Caco-2 (cell line): ENCODE measurements at regions not wholly inside any gene's neighbourhood (a gene's known extent, or its start where the extent isn't known, plus 50 kb on each side); places are given as distances from the start of the nearest gene placed in this dataset.
"Not testable (repeated sequence)": the region's sequence is repeated elsewhere in the genome, so short reads cannot be mapped to it uniquely, and the experiment has no call there.

ENCODE experiments used
- BruUV-seq: library from RNA; stranded (reverse); fragments of 400-500 nt; replicated peaks from 2 replicates; lab custom pipeline; 2021; lab: Mats Ljungman, UMichigan
- CTCF ChIA-PET: fragments of 300-600 bp; sonication (Branson Sonifier 250); formaldehyde crosslinking; loops from one replicate; lab custom pipeline; 2022; ENCODE audit warnings: antibody characterized with exemption; lab: Charles Lee
- POLR2A ChIA-PET: fragments of 300-600 bp; sonication (Branson Sonifier 250); formaldehyde crosslinking; loops from one replicate; lab custom pipeline; 2022; ENCODE audit warnings: antibody characterized with exemption; lab: Charles Lee
- DNase-seq, 2 experiments: peaks; one replicate each; pipeline versions ENCODE4 v3.0.0 to v3.0.0-alpha.2; 2020 to 2022
- H3K27me3 ChIP-seq: replicated peaks from 2 replicates; pipeline ENCODE4 v1.6.0; 2011; ENCODE audit warnings: low read length; ENCODE audit not compliant: control insufficient read depth, insufficient read depth
- H3K36me3 ChIP-seq: 2 replicates; pipeline ENCODE4 v1.5.1; 2011; ENCODE audit warnings: low read length; ENCODE audit not compliant: control insufficient read depth, insufficient read depth
- H3K4me1 ChIP-seq: fragments of 250-450 bp; sonication (Bioruptor Pico); 2 replicates; pipeline ENCODE4 v1.5.1; 2020; ENCODE audit warnings: mild to moderate bottlenecking
- H3K4me3 ChIP-seq: 2 replicates; pipeline ENCODE4 v1.5.1; 2011; ENCODE audit warnings: low read depth, mild to moderate bottlenecking, control low read depth, low read length
- H3K9me3 ChIP-seq: fragments of 250-450 bp; sonication (Bioruptor Pico); 2 replicates; pipeline ENCODE4 v1.5.1; 2020; ENCODE audit warnings: mild to moderate bottlenecking, moderate library complexity
- H3K27ac Mint-ChIP-seq: one replicate; pipeline ENCODE4 v1.8.0; 2022; ENCODE audit warnings: mixed read lengths; ENCODE audit not compliant: unreplicated experiment
- H3K27me3 Mint-ChIP-seq: one replicate; pipeline ENCODE4 v1.8.0; 2022; ENCODE audit warnings: mixed read lengths; ENCODE audit not compliant: insufficient read depth, unreplicated experiment
- H3K36me3 Mint-ChIP-seq: one replicate; pipeline ENCODE4 v1.8.0; 2022; ENCODE audit warnings: mild to moderate bottlenecking, mixed read lengths; ENCODE audit not compliant: insufficient read depth, unreplicated experiment
- H3K4me1 Mint-ChIP-seq: one replicate; pipeline ENCODE4 v1.8.0; 2022; ENCODE audit warnings: low read depth, mixed read lengths; ENCODE audit not compliant: unreplicated experiment
- H3K4me3 Mint-ChIP-seq: one replicate; pipeline ENCODE4 v1.8.0; 2022; ENCODE audit warnings: mild to moderate bottlenecking, moderate library complexity, mixed read lengths; ENCODE audit not compliant: unreplicated experiment
- H3K9me3 Mint-ChIP-seq: one replicate; pipeline ENCODE4 v1.8.0; 2022; ENCODE audit warnings: mixed read lengths; ENCODE audit not compliant: unreplicated experiment
- CTCF ChIP-seq, 2 experiments: fragments of 200-600 bp in 1 of 2; IDR thresholded peaks; 1 replicate in 1 of 2; 2 replicates in 1 of 2; pipeline versions ENCODE4 v1.5.1 to v1.8.0; 2011 to 2022; ENCODE audit warnings: antibody characterized with exemption in 1 of 2, control low read depth in 1 of 2, inconsistent platforms in 1 of 2, low read depth in 1 of 2, low read length in 1 of 2, mild to moderate bottlenecking in 1 of 2, moderate library complexity in 1 of 2; ENCODE audit not compliant: insufficient read depth in 1 of 2, severe bottlenecking in 1 of 2, unreplicated experiment in 1 of 2
- intact Hi-C: fragments of 100-400 bp; cut with micrococcal nuclease; formaldehyde crosslinking; loops from one replicate; pipeline ENCODE4 v1.10.0; 2022; ENCODE audit not compliant: unreplicated experiment

- Mint-ChIP-seq H3K9me3 (peaks cover 27% of the 10 kb centered on the region), H3K27ac (no peak overlapping the region), H3K36me3 (no peaks in the 10 kb centered on the region), H3K27me3 (no peaks in the 10 kb centered on the region), H3K4me3 (no peak overlapping the region), H3K4me1 (no peaks in the 10 kb centered on the region)
- Histone ChIP-seq H3K36me3 (no peaks in the 10 kb centered on the region), H3K27me3 (no peaks in the 10 kb centered on the region), H3K9me3 (peaks cover 3% of the 10 kb centered on the region; the same call in 1 of the 2 replicates), H3K4me3 (no peak overlapping the region), H3K4me1 (no peaks in the 10 kb centered on the region)
- intact Hi-C loops: no loop called here
- DNase-seq: no peak
- TF ChIP-seq CTCF (IDR thresholded peaks at IDR 0.05; ENCODE audit: insufficient read depth in 1 of 2, low read depth in 1 of 2, low read length in 1 of 2, severe bottlenecking in 1 of 2, unreplicated experiment in 1 of 2): no peak
- ChIA-PET CTCF (no interaction called here), POLR2A (no interaction called here)
- BruUV-seq: no TSS peak
These were observed 234.8 kb downstream of the IL15 start for GRCh38 chr4:141871086-141871770.

- H3K9me3 Mint-ChIP-seq, CTCF ChIA-PET, H3K36me3 ChIP-seq, H3K27me3 Mint-ChIP-seq, H3K27me3 ChIP-seq, H3K9me3 ChIP-seq, BruUV-seq, H3K4me1 Mint-ChIP-seq, H3K27ac Mint-ChIP-seq, H3K4me1 ChIP-seq, H3K36me3 Mint-ChIP-seq, POLR2A ChIA-PET, intact Hi-C loops, H3K4me3 Mint-ChIP-seq, H3K4me3 ChIP-seq, DNase-seq: not testable (repeated sequence)
These were observed 246.3 kb downstream of the IL15 start for GRCh38 chr4:141882650-141883049.

GRCh38 chr4:141884070-141884469 is 247.7 kb downstream of the IL15 start:
- no peaks in the 10 kb centered on the region for H3K27me3 ChIP-seq
- H3K9me3 Mint-ChIP-seq: no peaks in the 10 kb centered on the region
- H3K36me3 Mint-ChIP-seq: no peaks in the 10 kb centered on the region
- H3K27me3 Mint-ChIP-seq: peaks cover 6% of the 10 kb centered on the region
- no peak for DNase-seq
- ChIA-PET POLR2A (no interaction called here), CTCF (no interaction called here)
- H3K4me3 ChIP-seq: no peak overlapping the region
- H3K36me3 ChIP-seq: no peaks in the 10 kb centered on the region
- H3K27ac Mint-ChIP-seq: no peak overlapping the region
- no TSS peak for BruUV-seq
- intact Hi-C loops: no loop called here
- no peaks in the 10 kb centered on the region for H3K4me1 ChIP-seq
- no peaks in the 10 kb centered on the region for H3K4me1 Mint-ChIP-seq
- no peak overlapping the region for H3K4me3 Mint-ChIP-seq
- no peak for TF ChIP-seq CTCF (IDR thresholded peaks at IDR 0.05; ENCODE audit: insufficient read depth in 1 of 2, low read depth in 1 of 2, low read length in 1 of 2, severe bottlenecking in 1 of 2, unreplicated experiment in 1 of 2)
- H3K9me3 ChIP-seq: no peaks in the 10 kb centered on the region
